CD4-positive, CD25-positive, alpha-beta regulatory T cell (primary cell): ENCODE measurements at regions not wholly inside any gene's neighbourhood (a gene's known extent, or its start where the extent isn't known, plus 50 kb on each side); places are given as distances from the start of the nearest gene placed in this dataset.

ENCODE experiments used
- ATAC-seq, 2 donors: fragments of 150-1000 bp; cut with Tn5 transposase; one replicate each; pipeline ENCODE4 v1.10.0; 2021; ENCODE audit warnings: low read depth in 2 of 2, moderate number of reproducible peaks in 2 of 2, moderate library complexity in 1 of 2
- DNase-seq, 3 donors: peaks; one replicate each; pipeline versions ENCODE4 v3.0.0 to v3.0.0-alpha.2; 2012 to 2022; ENCODE audit warnings: mixed read lengths in 1 of 3
- H3K27ac ChIP-seq: one replicate; pipeline ENCODE4 v1.7.0; 2013; ENCODE audit warnings: mild to moderate bottlenecking, low read length; ENCODE audit not compliant: insufficient read depth, poor library complexity, severe bottlenecking
- H3K27me3 ChIP-seq: one replicate; pipeline ENCODE4 v1.7.0; 2013; ENCODE audit warnings: low read length; ENCODE audit not compliant: control insufficient read depth, insufficient read depth
- H3K36me3 ChIP-seq: one replicate; pipeline ENCODE4 v1.7.0; 2013; ENCODE audit warnings: mild to moderate bottlenecking, low read length, moderate library complexity; ENCODE audit not compliant: control insufficient read depth, insufficient read depth
- H3K4me1 ChIP-seq: 2 replicates; pipeline ENCODE4 v1.7.0; 2013; ENCODE audit warnings: mild to moderate bottlenecking, low read length; ENCODE audit not compliant: insufficient read depth, control insufficient read depth, poor library complexity, severe bottlenecking
- H3K4me3 ChIP-seq: one replicate; pipeline ENCODE4 v1.7.0; 2013; ENCODE audit warnings: low read depth, mild to moderate bottlenecking, low read length, moderate library complexity
- H3K9me3 ChIP-seq, 2 experiments: 1 replicate in 1 of 2; 2 replicates in 1 of 2; pipeline ENCODE4 v1.7.0; 2013; ENCODE audit warnings: low read length in 2 of 2, mild to moderate bottlenecking in 1 of 2, moderate library complexity in 1 of 2; ENCODE audit not compliant: control insufficient read depth in 2 of 2
- H3K27ac Mint-ChIP-seq, 3 donors: one replicate each; pipeline ENCODE4 v1.8.0; 2020 to 2022; ENCODE audit warnings: mild to moderate bottlenecking in 3 of 3, mixed read lengths in 3 of 3, moderate library complexity in 2 of 3
- H3K27me3 Mint-ChIP-seq: one replicate; pipeline ENCODE4 v1.8.0; 2022; ENCODE audit warnings: mild to moderate bottlenecking, mixed read lengths
- H3K36me3 Mint-ChIP-seq: one replicate; pipeline ENCODE4 v1.8.0; 2020; ENCODE audit warnings: mixed read lengths
- H3K4me1 Mint-ChIP-seq, 4 donors: one replicate each; pipeline ENCODE4 v1.8.0; 2020 to 2022; ENCODE audit warnings: mixed read lengths in 4 of 4, mild to moderate bottlenecking in 1 of 4
- H3K4me3 Mint-ChIP-seq, 4 donors: one replicate each; pipeline ENCODE4 v1.8.0; 2020 to 2022; ENCODE audit warnings: mild to moderate bottlenecking in 4 of 4, mixed read lengths in 4 of 4, moderate library complexity in 3 of 4
- H3K9me3 Mint-ChIP-seq, 7 donors: one replicate each; pipeline ENCODE4 v1.8.0; 2020 to 2022; ENCODE audit warnings: mixed read lengths in 7 of 7, mild to moderate bottlenecking in 3 of 7, moderate library complexity in 2 of 7

DNA sequence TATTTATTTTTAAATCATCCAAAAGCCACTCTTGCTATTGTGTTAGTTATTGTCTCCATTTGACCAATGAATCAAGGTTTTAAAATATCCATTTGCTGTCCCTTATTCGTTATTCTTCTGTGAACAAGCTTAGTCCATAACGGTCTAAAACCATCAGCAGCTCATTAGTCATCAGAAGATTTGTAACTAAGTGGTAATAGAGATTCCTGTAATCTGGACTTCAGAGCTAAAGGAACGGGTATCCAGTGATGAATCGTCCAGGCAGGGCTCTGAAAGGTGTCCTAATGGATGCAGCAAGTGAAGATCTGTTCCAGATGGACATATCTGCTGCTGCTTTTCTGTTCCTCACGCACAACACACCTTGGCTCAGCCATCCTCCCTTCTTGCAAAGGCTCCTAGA, 362.7 kb upstream of the CFAP20DC start:
- H3K27me3 ChIP-seq: no peaks in the 10 kb centered on the region
- Mint-ChIP-seq H3K36me3 (no peaks in the 10 kb centered on the region), H3K9me3 (peaks cover 0 to 5% (median 0%) of the 10 kb centered on the region in 7 donors), H3K27me3 (peaks cover 4% of the 10 kb centered on the region), H3K27ac (peak overlapping the region in 1 of 3 donors; percentile 43), H3K4me3 (no peak overlapping the region), H3K4me1 (peaks cover 0 to 28% (median 7%) of the 10 kb centered on the region in 4 donors)
- H3K36me3 ChIP-seq: no peaks in the 10 kb centered on the region
- H3K27ac ChIP-seq: no peak overlapping the region
- DNase-seq (no peak), ATAC-seq (no peak)
- no peak overlapping the region for H3K4me3 ChIP-seq
- no peaks in the 10 kb centered on the region for H3K4me1 ChIP-seq
- no peaks in the 10 kb centered on the region for H3K9me3 ChIP-seq

DNA sequence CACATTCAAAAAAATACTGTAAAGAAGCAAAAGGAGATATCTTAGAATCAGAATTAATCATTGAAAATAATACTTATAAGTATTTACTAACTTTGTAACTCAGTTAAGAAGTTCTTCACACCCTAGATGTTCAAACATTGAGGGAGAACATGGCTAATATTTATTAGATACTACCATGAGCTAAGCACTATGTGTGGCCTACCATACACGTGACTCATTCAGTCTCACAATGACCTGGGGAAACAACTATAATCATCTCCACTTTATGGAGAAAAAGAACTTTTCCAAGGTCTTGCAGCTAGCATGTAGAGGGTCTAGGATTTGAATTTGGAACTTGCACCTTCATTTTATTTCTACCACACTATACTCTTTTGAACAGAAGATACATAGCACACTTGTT, 361.9 kb upstream of the CFAP20DC start:
- no peaks in the 10 kb centered on the region for H3K27me3 ChIP-seq
- DNase-seq (no peak), ATAC-seq (no peak)
- peaks cover 4% of the 10 kb centered on the region for H3K27me3 Mint-ChIP-seq
- no peaks in the 10 kb centered on the region for H3K36me3 ChIP-seq
- peaks cover 7 to 34% (median 13%) of the 10 kb centered on the region in 4 donors for H3K4me1 Mint-ChIP-seq
- H3K27ac Mint-ChIP-seq: peak overlapping the region in 2 of 3 donors; percentile 3 to 83
- no peaks in the 10 kb centered on the region for H3K9me3 ChIP-seq
- no peak overlapping the region for H3K4me3 Mint-ChIP-seq
- peaks cover 7% of the 10 kb centered on the region for H3K4me1 ChIP-seq
- no peak overlapping the region for H3K4me3 ChIP-seq
- peaks cover 0 to 5% (median 0%) of the 10 kb centered on the region in 7 donors for H3K9me3 Mint-ChIP-seq
- no peaks in the 10 kb centered on the region for H3K36me3 Mint-ChIP-seq
- no peak overlapping the region for H3K27ac ChIP-seq

DNA sequence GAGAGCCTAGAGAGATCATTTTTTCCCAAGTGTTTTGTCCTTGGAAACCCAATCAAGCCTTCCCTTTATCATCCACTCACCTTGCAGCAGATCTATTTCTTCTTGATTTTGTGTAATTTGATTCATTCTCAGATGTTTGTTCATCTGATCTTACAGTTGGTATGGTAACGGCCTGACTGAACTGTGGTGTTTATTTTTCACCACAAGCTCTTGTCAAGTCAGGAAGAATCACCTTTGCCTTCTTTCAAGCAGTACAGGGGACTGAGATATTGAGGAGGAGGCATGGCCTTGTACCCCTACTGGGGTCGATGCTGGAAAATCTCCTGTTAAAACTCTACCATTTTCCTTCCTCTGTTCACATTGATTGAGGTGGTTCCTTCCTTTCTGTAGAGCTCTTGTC, 361.4 kb upstream of the CFAP20DC start:
- Histone ChIP-seq H3K27ac (no peak overlapping the region), H3K4me3 (no peak overlapping the region), H3K4me1 (peaks cover 9% of the 10 kb centered on the region), H3K9me3 (no peaks in the 10 kb centered on the region), H3K27me3 (no peaks in the 10 kb centered on the region), H3K36me3 (no peaks in the 10 kb centered on the region)
- Mint-ChIP-seq H3K9me3 (peaks cover 0 to 5% (median 0%) of the 10 kb centered on the region in 7 donors), H3K27me3 (peaks cover 4% of the 10 kb centered on the region), H3K27ac (peak overlapping the region in 2 of 3 donors; percentile 3 to 83), H3K4me3 (no peak overlapping the region), H3K36me3 (no peaks in the 10 kb centered on the region), H3K4me1 (peaks cover 9 to 36% (median 14%) of the 10 kb centered on the region in 4 donors)
- no peak for DNase-seq
- ATAC-seq: no peak

DNA sequence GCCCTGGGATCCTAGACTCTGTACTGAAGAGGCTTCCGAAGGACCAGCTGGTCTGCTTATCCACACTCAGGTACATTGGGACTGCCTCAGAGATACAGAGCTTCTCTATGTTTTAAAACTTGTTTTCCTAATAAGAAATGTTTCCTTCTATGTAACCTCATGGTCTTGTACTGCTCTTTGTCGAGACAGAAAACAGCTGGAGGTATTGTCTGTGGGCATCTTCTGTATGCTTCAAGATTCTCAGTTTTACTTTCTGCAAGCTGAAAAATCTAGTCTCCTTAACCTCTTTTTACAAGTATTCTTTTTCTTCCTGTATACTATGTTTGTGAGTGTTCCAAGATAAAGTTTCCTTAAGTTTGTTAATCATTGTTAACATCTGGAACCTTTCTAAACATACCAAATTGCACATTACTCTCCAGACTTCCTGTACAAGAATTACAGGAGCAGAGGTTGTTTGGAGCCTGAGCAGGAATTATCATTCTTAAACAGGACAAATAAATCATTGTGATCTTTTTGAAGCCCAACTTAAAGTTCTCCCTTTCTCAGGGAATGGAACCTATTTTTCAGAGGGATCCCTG, 358.3 kb upstream of the CFAP20DC start:
- no peak overlapping the region for H3K27ac ChIP-seq
- Mint-ChIP-seq H3K9me3 (peaks cover 0 to 2% (median 0%) of the 10 kb centered on the region in 7 donors), H3K27me3 (no peaks in the 10 kb centered on the region), H3K27ac (peak overlapping the region in 2 of 3 donors; percentile 63 to 92), H3K4me1 (peaks cover 9 to 33% (median 16%) of the 10 kb centered on the region in 4 donors), H3K36me3 (no peaks in the 10 kb centered on the region), H3K4me3 (no peak overlapping the region)
- H3K27me3 ChIP-seq: no peaks in the 10 kb centered on the region
- ATAC-seq (no peak), DNase-seq (no peak)
- no peaks in the 10 kb centered on the region for H3K36me3 ChIP-seq
- peaks cover 9% of the 10 kb centered on the region for H3K4me1 ChIP-seq
- H3K4me3 ChIP-seq: no peak overlapping the region
- no peaks in the 10 kb centered on the region for H3K9me3 ChIP-seq

DNA sequence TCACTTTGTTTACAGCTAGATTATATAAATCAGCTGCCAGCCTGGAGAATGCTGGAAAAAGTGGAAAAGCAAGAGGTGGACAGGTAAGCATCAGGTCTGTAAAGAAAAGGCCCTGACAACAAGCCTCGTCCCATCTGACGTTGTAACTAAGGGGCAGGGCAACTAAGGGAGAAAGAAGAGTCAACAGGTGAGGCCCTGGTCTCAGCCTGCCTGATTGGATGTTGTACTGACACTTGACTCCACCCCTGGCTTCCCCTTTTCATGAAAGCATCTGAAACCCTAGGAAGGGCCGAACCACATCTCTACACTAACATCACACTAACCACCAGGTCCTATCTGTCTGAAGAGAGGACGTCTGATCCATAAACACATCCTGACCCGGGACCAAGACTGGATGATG, 357.6 kb upstream of the CFAP20DC start:
- Mint-ChIP-seq H3K9me3 (peaks cover 0 to 2% (median 0%) of the 10 kb centered on the region in 7 donors), H3K36me3 (no peaks in the 10 kb centered on the region), H3K4me3 (no peak overlapping the region), H3K4me1 (peaks cover 9 to 33% (median 16%) of the 10 kb centered on the region in 4 donors), H3K27ac (peak overlapping the region in 2 of 3 donors; percentile 63 to 92), H3K27me3 (no peaks in the 10 kb centered on the region)
- Histone ChIP-seq H3K9me3 (no peaks in the 10 kb centered on the region), H3K27me3 (no peaks in the 10 kb centered on the region), H3K27ac (no peak overlapping the region), H3K36me3 (no peaks in the 10 kb centered on the region), H3K4me1 (peaks cover 9% of the 10 kb centered on the region), H3K4me3 (no peak overlapping the region)
- ATAC-seq (no peak), DNase-seq (no peak)

DNA sequence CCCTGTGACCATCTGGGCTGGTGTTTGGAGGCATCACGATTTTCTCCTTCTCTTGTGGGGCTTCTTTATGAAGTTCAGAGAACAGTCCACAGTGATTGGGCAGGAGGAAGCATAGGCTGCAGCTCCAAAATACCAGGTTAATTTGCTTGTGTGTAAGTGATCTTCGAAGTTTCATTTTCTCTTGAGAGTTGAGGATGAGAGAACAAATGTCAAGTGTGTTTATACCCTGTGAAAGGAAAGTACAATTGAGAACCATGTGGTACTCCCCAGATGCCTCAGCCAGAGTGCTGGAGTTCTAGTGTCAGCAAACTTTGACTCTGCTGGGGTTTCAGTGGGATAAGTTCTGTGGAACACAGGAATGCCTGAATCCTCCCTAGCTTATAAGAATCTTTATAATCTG, 357.1 kb upstream of the CFAP20DC start:
- Histone ChIP-seq H3K27me3 (no peaks in the 10 kb centered on the region), H3K4me1 (peaks cover 9% of the 10 kb centered on the region), H3K27ac (no peak overlapping the region), H3K36me3 (no peaks in the 10 kb centered on the region), H3K9me3 (no peaks in the 10 kb centered on the region), H3K4me3 (peak overlapping the region; percentile 21)
- peak overlapping the region in 2 of 3 donors; percentile 63 to 92 for H3K27ac Mint-ChIP-seq
- H3K27me3 Mint-ChIP-seq: no peaks in the 10 kb centered on the region
- ATAC-seq (peak; percentile 22 to 43), DNase-seq (peak in 1 of 3 donors; percentile 64)
- H3K9me3 Mint-ChIP-seq: peaks cover 0 to 4% (median 0%) of the 10 kb centered on the region in 7 donors
- H3K4me1 Mint-ChIP-seq: peaks cover 9 to 36% (median 16%) of the 10 kb centered on the region in 4 donors
- H3K4me3 Mint-ChIP-seq: peak overlapping the region in 2 of 4 donors; percentile 7 to 17
- no peaks in the 10 kb centered on the region for H3K36me3 Mint-ChIP-seq

DNA sequence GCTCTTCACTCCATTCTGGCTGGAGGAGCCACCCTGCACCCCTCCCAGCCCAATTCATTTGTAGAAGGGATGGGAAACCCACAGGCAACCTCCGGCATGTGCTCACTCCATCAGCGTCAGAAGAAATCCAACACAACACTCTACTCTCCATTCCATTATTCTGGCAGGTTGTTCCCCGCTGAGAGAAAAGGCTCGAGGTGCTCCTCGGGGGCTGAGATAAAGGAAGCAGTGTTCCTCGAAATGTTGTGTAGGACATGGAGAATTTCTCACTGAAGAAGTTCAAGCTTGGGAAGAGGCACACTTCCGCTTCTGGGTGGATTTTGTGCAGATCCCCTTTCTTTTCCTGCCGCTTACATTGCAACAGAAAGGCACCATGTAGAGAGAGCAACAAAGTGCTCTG, 355.0 kb upstream of the CFAP20DC start:
- H3K36me3 Mint-ChIP-seq: no peaks in the 10 kb centered on the region
- peaks cover 0 to 5% (median 1%) of the 10 kb centered on the region in 7 donors for H3K9me3 Mint-ChIP-seq
- H3K27ac ChIP-seq: no peak overlapping the region
- no peak for ATAC-seq
- H3K4me1 Mint-ChIP-seq: peaks cover 9 to 26% (median 15%) of the 10 kb centered on the region in 4 donors
- peaks cover 9% of the 10 kb centered on the region for H3K4me1 ChIP-seq
- no peak overlapping the region for H3K4me3 Mint-ChIP-seq
- DNase-seq: no peak
- H3K4me3 ChIP-seq: no peak overlapping the region
- H3K27ac Mint-ChIP-seq: peak overlapping the region in 1 of 3 donors; percentile 22
- no peaks in the 10 kb centered on the region for H3K9me3 ChIP-seq
- H3K36me3 ChIP-seq: no peaks in the 10 kb centered on the region
- no peaks in the 10 kb centered on the region for H3K27me3 Mint-ChIP-seq
- H3K27me3 ChIP-seq: no peaks in the 10 kb centered on the region

DNA sequence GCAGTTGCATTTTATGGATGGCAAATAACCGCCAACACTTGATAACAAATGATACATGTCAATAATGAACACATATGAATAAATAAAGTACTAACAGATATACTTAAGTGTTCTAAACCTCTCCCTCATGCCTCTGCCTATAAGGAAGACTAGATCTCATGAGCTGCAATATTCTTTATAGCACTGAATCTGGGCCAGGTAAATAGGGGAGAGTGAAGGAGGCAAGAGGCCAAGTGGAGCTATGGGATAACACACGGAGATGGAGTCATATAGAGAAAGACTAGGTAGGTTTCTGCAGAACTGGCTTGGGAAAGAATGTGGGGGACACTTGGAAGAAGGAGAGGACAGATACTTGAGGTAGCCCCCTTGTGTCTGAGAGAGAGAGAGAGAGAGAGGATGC, 354.2 kb upstream of the CFAP20DC start:
- Mint-ChIP-seq H3K27me3 (no peaks in the 10 kb centered on the region), H3K9me3 (peaks cover 0 to 5% (median 1%) of the 10 kb centered on the region in 7 donors), H3K4me1 (peaks cover 9 to 26% (median 15%) of the 10 kb centered on the region in 4 donors), H3K36me3 (no peaks in the 10 kb centered on the region), H3K27ac (peak overlapping the region in 1 of 3 donors; percentile 70), H3K4me3 (peak overlapping the region in 1 of 4 donors; percentile 44)
- Histone ChIP-seq H3K27me3 (no peaks in the 10 kb centered on the region), H3K4me1 (peaks cover 9% of the 10 kb centered on the region), H3K9me3 (no peaks in the 10 kb centered on the region), H3K4me3 (no peak overlapping the region), H3K36me3 (no peaks in the 10 kb centered on the region), H3K27ac (no peak overlapping the region)
- ATAC-seq: no peak
- DNase-seq: no peak
